Pulmonary artery endothelial cell (primary cell): ENCODE measurements at regions not wholly inside any gene's neighbourhood (a gene's known extent, or its start where the extent isn't known, plus 50 kb on each side); places are given as distances from the start of the nearest gene placed in this dataset.
A peak's percentile ranks its signal among the peaks of the same experiment; 100 is the strongest.

ENCODE experiments used
- DNase-seq: peaks from one replicate; pipeline ENCODE4 v3.0.0-alpha.2; 2011; ENCODE audit warnings: low read depth, low spot score

DNA sequence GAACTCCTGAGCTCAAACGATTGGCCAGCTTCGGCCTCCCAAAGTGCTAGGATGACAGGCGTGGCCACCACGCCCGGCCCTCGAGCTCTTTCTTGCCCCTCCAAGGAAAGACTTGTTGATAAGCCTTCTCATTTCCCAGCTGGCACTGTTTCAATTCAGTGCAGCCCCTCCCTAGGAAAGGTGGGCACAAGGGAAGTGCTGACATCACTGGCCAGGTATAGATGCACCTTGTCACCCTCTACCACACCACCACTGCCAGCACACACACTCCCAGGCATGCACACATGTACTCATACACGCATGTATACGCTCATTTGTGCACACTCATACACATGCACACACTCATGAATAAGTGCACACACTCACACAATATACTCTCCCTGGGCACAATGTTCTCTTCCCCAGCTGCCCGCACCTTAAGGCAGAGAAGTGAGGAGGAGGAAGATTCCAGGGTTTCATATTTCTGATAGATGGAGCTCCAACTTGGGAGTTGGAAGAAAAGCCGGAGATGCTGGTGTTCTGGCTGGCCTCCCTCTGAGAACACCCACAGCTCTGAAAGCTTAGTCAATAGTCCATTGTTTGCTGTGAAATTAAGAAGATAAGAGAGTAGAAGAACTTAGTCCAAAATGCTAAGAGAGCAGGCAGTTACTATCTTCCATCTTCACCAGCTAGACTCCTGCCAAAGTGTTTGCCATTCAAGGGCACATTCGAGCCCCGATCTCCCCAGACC lies 196.7 kb downstream of the FOXO1 start:
- no peak for DNase-seq

GRCh38 chr13:40470660-40471059 lies 195.8 kb downstream of the FOXO1 start:
- DNase-seq, result no peak

GRCh38 chr13:40471076-40471475 lies 195.4 kb downstream of the FOXO1 start:
- DNase-seq, result no peak

DNA sequence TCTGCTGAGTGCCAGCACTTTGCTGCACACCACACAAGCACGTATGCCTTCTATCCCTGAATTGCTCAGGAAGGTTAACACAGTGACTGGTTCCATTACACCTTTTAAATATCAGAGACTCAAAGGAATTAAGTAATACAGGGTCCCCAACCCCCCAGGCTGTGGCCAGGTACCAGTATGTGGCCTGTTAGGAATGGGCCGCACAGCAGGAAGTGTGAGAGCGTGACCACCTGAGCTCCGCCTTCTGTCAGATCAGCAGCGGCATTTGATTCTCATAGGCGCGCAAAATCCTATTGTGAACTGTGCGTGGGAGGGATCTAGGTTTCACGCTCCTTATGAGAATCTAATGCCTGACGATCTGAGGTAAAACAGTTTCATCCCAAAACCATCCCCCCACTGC lies 194.5 kb downstream of the FOXO1 start:
- DNase-seq, result no peak

DNA sequence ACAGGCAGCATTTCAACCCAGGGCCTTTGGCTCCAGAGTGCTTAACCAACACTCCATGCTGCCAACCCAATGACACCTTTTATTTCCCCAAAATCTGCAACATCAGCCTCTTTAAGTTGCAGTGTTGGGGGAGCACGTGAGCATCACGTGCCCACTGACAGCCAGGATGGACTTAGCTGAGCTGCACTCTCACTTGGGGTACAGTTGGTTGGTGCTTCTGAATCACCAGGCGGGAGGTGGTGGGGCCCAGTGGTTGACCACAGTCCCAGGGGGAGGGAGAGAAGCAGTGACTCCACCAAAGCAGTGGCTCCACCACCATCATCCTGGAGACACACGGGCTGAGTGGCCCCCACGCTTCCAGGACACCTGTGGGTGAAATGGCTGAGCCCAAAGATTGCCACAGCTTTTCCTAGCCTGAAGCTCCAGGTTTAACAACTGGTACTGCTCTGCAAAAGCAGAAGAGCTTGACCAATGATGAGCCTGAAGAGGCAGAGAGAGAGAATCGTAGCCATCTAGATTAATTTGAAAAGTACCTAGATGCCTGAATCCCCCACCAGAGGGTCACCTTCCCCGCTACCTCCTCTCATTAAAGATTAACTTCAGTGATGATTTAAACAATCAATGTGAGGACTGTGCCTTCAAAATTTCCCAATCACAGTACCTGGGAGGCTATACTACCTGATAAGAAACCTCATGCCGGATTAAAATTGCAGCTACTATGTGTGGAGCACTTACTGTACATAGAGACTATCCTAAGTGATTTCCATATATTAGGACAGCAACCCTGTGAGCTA lies 193.8 kb downstream of the FOXO1 start:
- DNase-seq, result no peak

GRCh38 chr13:40475617-40476016 lies 190.8 kb downstream of the FOXO1 start:
- no peak for DNase-seq

GRCh38 chr13:40476175-40476958 lies 190.1 kb downstream of the FOXO1 start:
- DNase-seq, result no peak

- peak; percentile 86 for DNase-seq
These were observed 188.5 kb downstream of the FOXO1 start for GRCh38 chr13:40477623-40478608.

DNA sequence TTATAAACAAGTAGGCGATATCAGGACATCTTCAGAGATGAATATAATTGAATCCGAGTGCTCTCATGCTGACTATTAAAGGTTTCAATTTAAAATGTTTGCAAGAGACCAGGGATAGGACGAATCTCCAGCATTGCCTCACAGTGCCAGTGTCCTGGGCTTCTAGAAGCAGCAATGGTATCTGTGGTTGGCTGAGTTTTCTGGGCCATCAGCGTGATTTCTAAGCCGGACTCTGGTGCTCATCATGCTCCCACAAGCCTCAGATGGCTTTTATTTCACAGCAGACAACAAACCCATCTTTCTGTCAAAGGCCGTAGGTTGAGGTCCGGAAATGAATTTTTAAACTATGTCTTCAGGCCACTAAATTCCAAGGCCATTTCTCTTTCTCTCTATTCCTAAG lies 187.7 kb downstream of the FOXO1 start:
- no peak for DNase-seq

- no peak for DNase-seq
These were observed 187.1 kb downstream of the FOXO1 start for GRCh38 chr13:40479196-40479845.

GRCh38 chr13:40480012-40480914 lies 186.2 kb downstream of the FOXO1 start:
- DNase-seq, result no peak

GRCh38 chr13:40480915-40481516 lies 185.4 kb downstream of the FOXO1 start:
- no peak for DNase-seq

- DNase-seq, result no peak
These were observed 182.8 kb downstream of the FOXO1 start for GRCh38 chr13:40483601-40484000.

GRCh38 chr13:40484101-40484800 lies 182.2 kb downstream of the FOXO1 start:
- no peak for DNase-seq

DNA sequence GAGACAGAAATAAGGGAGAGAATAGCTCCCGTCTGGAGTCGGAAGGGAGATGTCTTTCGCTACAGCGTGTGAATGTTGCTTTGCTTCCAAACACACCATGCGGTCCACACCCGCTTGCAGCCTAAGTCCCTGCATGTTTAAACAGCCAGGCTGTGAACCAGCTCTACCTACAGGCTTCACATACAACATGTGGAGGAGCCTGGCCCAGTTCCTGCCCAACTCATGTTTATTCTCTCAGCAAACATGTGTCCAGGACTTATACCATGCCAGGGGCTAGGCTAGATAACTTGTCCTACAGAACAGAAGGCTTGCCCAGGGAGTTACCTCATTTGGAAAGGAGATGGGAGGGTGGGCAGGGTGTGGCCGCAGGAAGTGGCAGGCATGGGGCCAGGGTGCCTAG lies 181.5 kb downstream of the FOXO1 start:
- no peak for DNase-seq

GRCh38 chr13:40485611-40486517 lies 180.6 kb downstream of the FOXO1 start:
- no peak for DNase-seq

- no peak for DNase-seq
These were observed 179.8 kb downstream of the FOXO1 start for GRCh38 chr13:40486518-40487163.
